ENCODE measurements at regions not wholly inside any gene's neighbourhood (a gene's known extent, or its start where the extent isn't known, plus 50 kb on each side); places are given as distances from the start of the nearest gene placed in this dataset.

GRCh38 chr13:79212064-79212619 is 193.9 kb downstream of the RBM26 start:
- no peak for TF ChIP-seq CTCF (IDR thresholded peaks at IDR 0.05; ENCODE audit: poor library complexity, severe bottlenecking)
- no peaks in the 10 kb centered on the region for H3K4me1 ChIP-seq (ENCODE audit: insufficient read depth, poor library complexity, severe bottlenecking)
- H3K27ac ChIP-seq (ENCODE audit: poor library complexity, severe bottlenecking), result no peak overlapping the region
- H3K4me3 ChIP-seq (ENCODE audit: severe bottlenecking), result no peak overlapping the region
- no peaks in the 10 kb centered on the region for H3K36me3 ChIP-seq (ENCODE audit: low read depth)
- H3K9me3 ChIP-seq (ENCODE audit: severe bottlenecking), result no peaks in the 10 kb centered on the region
- DNase-seq (ENCODE audit: low spot score) (no peak), ATAC-seq (ENCODE audit: low read depth) (no peak)
- peaks cover 7% of the 10 kb centered on the region for H3K27me3 ChIP-seq (ENCODE audit: insufficient read depth, poor library complexity, severe bottlenecking)

- no peak for TF ChIP-seq CTCF (IDR thresholded peaks at IDR 0.05; ENCODE audit: poor library complexity, severe bottlenecking)
- no peak for DNase-seq (ENCODE audit: low spot score)
- Histone ChIP-seq H3K4me3 (ENCODE audit: severe bottlenecking) (no peak overlapping the region), H3K4me1 (ENCODE audit: insufficient read depth, poor library complexity, severe bottlenecking) (no peaks in the 10 kb centered on the region), H3K27me3 (ENCODE audit: insufficient read depth, poor library complexity, severe bottlenecking) (peaks cover 7% of the 10 kb centered on the region), H3K36me3 (ENCODE audit: low read depth) (no peaks in the 10 kb centered on the region), H3K27ac (ENCODE audit: poor library complexity, severe bottlenecking) (no peak overlapping the region), H3K9me3 (ENCODE audit: severe bottlenecking) (no peaks in the 10 kb centered on the region)
- ATAC-seq (ENCODE audit: low read depth), result no peak
Measured at GRCh38 chr13:79211377-79211776, 194.7 kb downstream of the RBM26 start.

- TF ChIP-seq CTCF (IDR thresholded peaks at IDR 0.05; ENCODE audit: poor library complexity, severe bottlenecking), result no peak
- DNase-seq (ENCODE audit: low spot score) (no peak), ATAC-seq (ENCODE audit: low read depth) (no peak)
- Histone ChIP-seq H3K4me3 (ENCODE audit: severe bottlenecking) (no peak overlapping the region), H3K9me3 (ENCODE audit: severe bottlenecking) (no peaks in the 10 kb centered on the region), H3K36me3 (ENCODE audit: low read depth) (no peaks in the 10 kb centered on the region), H3K4me1 (ENCODE audit: insufficient read depth, poor library complexity, severe bottlenecking) (no peaks in the 10 kb centered on the region), H3K27ac (ENCODE audit: poor library complexity, severe bottlenecking) (no peak overlapping the region), H3K27me3 (ENCODE audit: insufficient read depth, poor library complexity, severe bottlenecking) (no peaks in the 10 kb centered on the region)
Measured at GRCh38 chr13:79197933-79198332, 208.1 kb downstream of the RBM26 start.

- H3K36me3 ChIP-seq (ENCODE audit: low read depth), result no peaks in the 10 kb centered on the region
- H3K4me3 ChIP-seq (ENCODE audit: severe bottlenecking), result no peak overlapping the region
- no peak for ATAC-seq (ENCODE audit: low read depth)
- no peaks in the 10 kb centered on the region for H3K9me3 ChIP-seq (ENCODE audit: severe bottlenecking)
- no peaks in the 10 kb centered on the region for H3K4me1 ChIP-seq (ENCODE audit: insufficient read depth, poor library complexity, severe bottlenecking)
- no peak overlapping the region for H3K27ac ChIP-seq (ENCODE audit: poor library complexity, severe bottlenecking)
- DNase-seq (ENCODE audit: low spot score), result no peak
- TF ChIP-seq CTCF (IDR thresholded peaks at IDR 0.05; ENCODE audit: poor library complexity, severe bottlenecking), result no peak
- no peaks in the 10 kb centered on the region for H3K27me3 ChIP-seq (ENCODE audit: insufficient read depth, poor library complexity, severe bottlenecking)
Measured at GRCh38 chr13:79196843-79197242, 209.2 kb downstream of the RBM26 start.

GRCh38 chr13:79196366-79196765 is 209.7 kb downstream of the RBM26 start:
- Histone ChIP-seq H3K36me3 (ENCODE audit: low read depth) (no peaks in the 10 kb centered on the region), H3K27me3 (ENCODE audit: insufficient read depth, poor library complexity, severe bottlenecking) (no peaks in the 10 kb centered on the region), H3K4me1 (ENCODE audit: insufficient read depth, poor library complexity, severe bottlenecking) (no peaks in the 10 kb centered on the region), H3K27ac (ENCODE audit: poor library complexity, severe bottlenecking) (no peak overlapping the region), H3K4me3 (ENCODE audit: severe bottlenecking) (no peak overlapping the region), H3K9me3 (ENCODE audit: severe bottlenecking) (no peaks in the 10 kb centered on the region)
- TF ChIP-seq CTCF (IDR thresholded peaks at IDR 0.05; ENCODE audit: poor library complexity, severe bottlenecking), result no peak
- ATAC-seq (ENCODE audit: low read depth) (no peak), DNase-seq (ENCODE audit: low spot score) (no peak)

Data from RWPE2 (cell line).